ENCODE measurements at regions not wholly inside any gene's neighbourhood (a gene's known extent, or its start where the extent isn't known, plus 50 kb on each side); places are given as distances from the start of the nearest gene placed in this dataset.

DNA sequence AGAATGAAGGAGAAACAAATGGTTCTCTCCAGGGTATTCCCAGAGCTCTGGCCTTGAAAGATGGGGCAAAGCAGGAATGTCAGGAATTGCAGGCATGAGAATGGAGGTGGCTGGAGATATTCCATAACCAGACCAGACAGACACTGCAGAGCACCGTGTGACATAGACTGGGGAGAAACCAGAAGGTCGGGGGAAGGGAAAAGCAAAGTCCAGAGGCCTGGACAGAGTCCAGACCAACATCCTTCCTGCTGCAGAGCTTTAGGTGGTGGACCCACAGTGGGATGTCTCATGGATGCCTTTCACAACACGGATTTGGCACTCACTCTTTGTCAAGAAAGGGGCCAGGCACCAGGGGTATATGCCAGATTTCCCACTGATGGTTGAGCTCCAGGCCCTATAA lies 177.2 kb upstream of the INHBA start:
- in situ Hi-C loops (cut with MboI; ENCODE audit: low pct_unique_long_range_greater_than_20kb, low sequenced_read_pairs, unreplicated experiment): no loop called here
- TF ChIP-seq CTCF (IDR thresholded peaks at IDR 0.05; ENCODE audit: extremely low read depth, insufficient read depth, missing control alignments): no peak
- no peak for DNase-seq (ENCODE audit: low spot score)

GRCh38 chr7:41879403-41879802 lies 176.5 kb upstream of the INHBA start:
- in situ Hi-C loops (cut with MboI; ENCODE audit: low pct_unique_long_range_greater_than_20kb, low sequenced_read_pairs, unreplicated experiment): no loop called here
- DNase-seq (ENCODE audit: low spot score): no peak
- no peak for TF ChIP-seq CTCF (IDR thresholded peaks at IDR 0.05; ENCODE audit: extremely low read depth, insufficient read depth, missing control alignments)

GRCh38 chr7:41878309-41879295 lies 175.7 kb upstream of the INHBA start:
- in situ Hi-C loops (cut with MboI; ENCODE audit: low pct_unique_long_range_greater_than_20kb, low sequenced_read_pairs, unreplicated experiment): no loop called here
- no peak for TF ChIP-seq CTCF (IDR thresholded peaks at IDR 0.05; ENCODE audit: extremely low read depth, insufficient read depth, missing control alignments)
- no peak for DNase-seq (ENCODE audit: low spot score)

- in situ Hi-C loops (cut with MboI; ENCODE audit: low pct_unique_long_range_greater_than_20kb, low sequenced_read_pairs, unreplicated experiment): no loop called here
- no peak for TF ChIP-seq CTCF (IDR thresholded peaks at IDR 0.05; ENCODE audit: extremely low read depth, insufficient read depth, missing control alignments)
- DNase-seq (ENCODE audit: low spot score): no peak
These were observed 174.2 kb upstream of the INHBA start for GRCh38 chr7:41877118-41877517.

GRCh38 chr7:41875513-41875912 lies 172.6 kb upstream of the INHBA start:
- in situ Hi-C loops (cut with MboI; ENCODE audit: low pct_unique_long_range_greater_than_20kb, low sequenced_read_pairs, unreplicated experiment): no loop called here
- DNase-seq (ENCODE audit: low spot score): no peak
- no peak for TF ChIP-seq CTCF (IDR thresholded peaks at IDR 0.05; ENCODE audit: extremely low read depth, insufficient read depth, missing control alignments)

DNA sequence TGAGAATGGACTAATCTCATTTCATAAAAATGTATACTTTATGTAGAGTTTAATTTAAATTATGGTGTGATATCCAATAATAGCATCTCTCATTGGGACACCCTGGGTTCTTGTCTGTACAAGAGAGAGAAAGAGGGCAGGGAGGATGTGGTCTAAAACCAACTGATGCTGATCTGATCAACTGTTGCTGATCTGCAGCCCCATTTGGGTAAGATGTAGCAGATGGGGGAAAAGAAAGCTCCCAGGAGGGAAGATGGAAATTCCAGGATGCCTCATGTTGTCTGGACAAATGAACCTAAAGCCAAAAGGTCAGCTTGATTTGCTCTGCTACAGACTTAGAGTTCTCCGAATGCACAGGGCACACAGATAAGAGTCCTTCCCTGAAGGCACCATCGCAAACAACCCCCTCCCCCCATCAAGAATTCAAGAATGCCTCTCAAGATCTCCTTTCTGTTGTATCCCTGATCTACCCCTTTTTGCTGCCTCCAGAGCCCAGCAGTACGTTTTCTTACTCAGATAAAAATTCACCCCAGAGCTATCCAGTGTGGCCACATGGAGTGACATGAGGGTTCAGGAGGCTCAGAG lies 171.4 kb upstream of the INHBA start:
- no peak for TF ChIP-seq CTCF (IDR thresholded peaks at IDR 0.05; ENCODE audit: extremely low read depth, insufficient read depth, missing control alignments)
- DNase-seq (ENCODE audit: low spot score): no peak
- in situ Hi-C loops (cut with MboI; ENCODE audit: low pct_unique_long_range_greater_than_20kb, low sequenced_read_pairs, unreplicated experiment): no loop called here
